IMR-90 (cell line): ENCODE measurements at regions not wholly inside any gene's neighbourhood (a gene's known extent, or its start where the extent isn't known, plus 50 kb on each side); places are given as distances from the start of the nearest gene placed in this dataset.

Experiments
- ATAC-seq: fragments of 200-7000 bp; cut with Tn5 transposase; 2 replicates; pipeline ENCODE4 v1.9.1; 2020; ENCODE audit warnings: low read depth, mild to moderate bottlenecking, moderate library complexity
- BruUV-seq: library from RNA; stranded (reverse); fragments of 400-500 nt; replicated peaks from 2 replicates; lab custom pipeline; 2021; lab: Mats Ljungman, UMichigan
- CTCF ChIA-PET: fragments of 300-600 bp; formaldehyde crosslinking; extraction: SDS; loops from one replicate; lab custom pipeline; 2021; ENCODE audit warnings: antibody characterized with exemption; lab: Yijun Ruan, JAX
- POLR2A ChIA-PET: fragments of 300-600 bp; sonication (Branson Sonifier 250); formaldehyde crosslinking; loops from one replicate; lab custom pipeline; 2022; ENCODE audit warnings: antibody characterized with exemption; ENCODE audit not compliant: unreplicated experiment; lab: Charles Lee
- DNase-seq: peaks from one replicate; pipeline ENCODE4 v3.0.0; 2013
- H2AFZ ChIP-seq: replicated peaks from 2 replicates; pipeline ENCODE3; 2013; ENCODE audit warnings: low read length, mild to moderate bottlenecking; ENCODE audit not compliant: poor library complexity
- H2AK5ac ChIP-seq: 2 replicates; pipeline ENCODE4 v1.6.1; 2013; ENCODE audit warnings: low read depth, low read length, inconsistent platforms
- H2AK9ac ChIP-seq: replicated peaks from 2 replicates; pipeline ENCODE3; 2013; ENCODE audit warnings: mild to moderate bottlenecking, low read depth, low read length, moderate library complexity; ENCODE audit not compliant: poor library complexity
- H2BK120ac ChIP-seq: 2 replicates; pipeline ENCODE4 v1.6.1; 2013; ENCODE audit warnings: low read depth, low read length, inconsistent platforms
- H2BK15ac ChIP-seq: 3 replicates; pipeline ENCODE4 v1.6.1; 2013; ENCODE audit warnings: low read depth, low read length, inconsistent platforms
- H2BK20ac ChIP-seq: 2 replicates; pipeline ENCODE4 v1.6.1; 2013; ENCODE audit warnings: low read depth, mild to moderate bottlenecking, inconsistent platforms, low read length, moderate library complexity
- H2BK5ac ChIP-seq: 2 replicates; pipeline ENCODE4 v1.6.1; 2013; ENCODE audit warnings: mild to moderate bottlenecking, low read depth, low read length, inconsistent platforms; ENCODE audit not compliant: poor library complexity, severe bottlenecking
- H3K14ac ChIP-seq: replicated peaks from 2 replicates; pipeline ENCODE4 v1.6.1; 2013; ENCODE audit warnings: low read depth, low read length, inconsistent platforms
- H3K18ac ChIP-seq: 2 replicates; pipeline ENCODE4 v1.6.1; 2013; ENCODE audit warnings: low read depth, low read length, control low read depth
- H3K23ac ChIP-seq: 2 replicates; pipeline ENCODE4 v1.6.1; 2013; ENCODE audit warnings: low read depth, low read length, inconsistent platforms
- H3K27ac ChIP-seq: 2 replicates; pipeline ENCODE4 v1.5.1; 2013; ENCODE audit warnings: mild to moderate bottlenecking, control low read depth, low read length; ENCODE audit not compliant: insufficient read depth
- H3K27me3 ChIP-seq: 2 replicates; pipeline ENCODE4 v1.6.1; 2013; ENCODE audit warnings: low read length; ENCODE audit not compliant: control insufficient read depth, insufficient read depth
- H3K36me3 ChIP-seq: 2 replicates; pipeline ENCODE4 v1.6.1; 2013; ENCODE audit warnings: low read length, mixed read lengths; ENCODE audit not compliant: control insufficient read depth, insufficient read depth
- H3K4ac ChIP-seq: 2 replicates; pipeline ENCODE4 v1.6.1; 2013; ENCODE audit warnings: low read depth, low read length, inconsistent platforms
- H3K4me1 ChIP-seq: 2 replicates; pipeline ENCODE4 v1.6.1; 2013; ENCODE audit warnings: low read length, mixed read lengths; ENCODE audit not compliant: control insufficient read depth, insufficient read depth
- H3K4me2 ChIP-seq: 2 replicates; pipeline ENCODE4 v1.6.1; 2013; ENCODE audit warnings: low read depth, mild to moderate bottlenecking, control low read depth, low read length, moderate library complexity
- H3K4me3 ChIP-seq: 2 replicates; pipeline ENCODE4 v1.5.1; 2013; ENCODE audit warnings: low read depth, mild to moderate bottlenecking, control low read depth, low read length, moderate library complexity; ENCODE audit not compliant: insufficient read depth
- H3K56ac ChIP-seq: 2 replicates; pipeline ENCODE4 v1.6.1; 2013; ENCODE audit warnings: low read length, inconsistent platforms; ENCODE audit not compliant: insufficient read depth; ENCODE audit errors: extremely low read depth
- H3K79me1 ChIP-seq, 2 experiments: 2 replicates each; pipeline ENCODE4 v1.6.1; 2013; ENCODE audit warnings: low read length in 2 of 2, inconsistent platforms in 1 of 2, low read depth in 1 of 2
- H3K9ac ChIP-seq: 2 replicates; pipeline ENCODE4 v1.6.1; 2013; ENCODE audit warnings: low read depth, low read length, control low read depth
- H3K9me1 ChIP-seq: 2 replicates; pipeline ENCODE4 v1.6.1; 2013; ENCODE audit warnings: low read length, inconsistent platforms; ENCODE audit not compliant: insufficient read depth
- H3K9me3 ChIP-seq: 2 replicates; pipeline ENCODE4 v1.6.1; 2013; ENCODE audit warnings: low read length; ENCODE audit not compliant: control insufficient read depth, insufficient read depth
- H4K20me1 ChIP-seq: 2 replicates; pipeline ENCODE4 v1.6.1; 2013; ENCODE audit warnings: low read length, inconsistent platforms; ENCODE audit not compliant: insufficient read depth
- H4K5ac ChIP-seq: 2 replicates; pipeline ENCODE4 v1.6.1; 2013; ENCODE audit warnings: mild to moderate bottlenecking, low read depth, low read length, control low read depth
- H4K8ac ChIP-seq, 2 experiments: 2 replicates each; pipeline ENCODE4 v1.6.1; 2013; ENCODE audit warnings: low read depth in 2 of 2, low read length in 2 of 2, control low read depth in 1 of 2, inconsistent platforms in 1 of 2
- H4K91ac ChIP-seq: 2 replicates; pipeline ENCODE4 v1.6.1; 2013; ENCODE audit warnings: low read depth, low read length, inconsistent platforms; ENCODE audit not compliant: insufficient read depth
- BHLHE40 ChIP-seq: fragments of 150-350 bp; IDR thresholded peaks from 2 replicates; pipeline ENCODE4 v1.6.1; 2016; ENCODE audit warnings: mild to moderate bottlenecking, low read depth, low read length
- CEBPB ChIP-seq: IDR thresholded peaks from 2 replicates; pipeline ENCODE4 v1.6.1; 2012; ENCODE audit warnings: low read depth, low read length, improper control_type of control experiment
- CHD1 ChIP-seq: IDR thresholded peaks from 2 replicates; pipeline ENCODE4 v1.6.1; 2012; ENCODE audit warnings: low read depth, low read length, improper control_type of control experiment
- FOS ChIP-seq: fragments of 150-350 bp; IDR thresholded peaks from 2 replicates; pipeline ENCODE4 v1.6.1; 2016; ENCODE audit warnings: low read depth, low read length
- MAFK ChIP-seq: IDR thresholded peaks from 2 replicates; pipeline ENCODE4 v1.6.1; 2012; ENCODE audit warnings: low read depth, low read length, improper control_type of control experiment
- MAZ ChIP-seq: IDR thresholded peaks from 2 replicates; pipeline ENCODE4 v1.6.1; 2012; ENCODE audit warnings: low read depth, mild to moderate bottlenecking, low read length, improper control_type of control experiment, moderate library complexity, borderline replicate concordance
- MXI1 ChIP-seq: IDR thresholded peaks from 2 replicates; pipeline ENCODE4 v1.6.1; 2012; ENCODE audit warnings: low read depth, mild to moderate bottlenecking, low read length, moderate library complexity, borderline replicate concordance
- NFE2L2 ChIP-seq: fragments of 150-350 bp; IDR thresholded peaks from 2 replicates; pipeline ENCODE4 v1.6.1; 2016; ENCODE audit warnings: low read depth, mild to moderate bottlenecking, low read length
- POLR2A ChIP-seq: IDR thresholded peaks from 2 replicates; pipeline ENCODE4 v1.6.1; 2012; ENCODE audit warnings: mild to moderate bottlenecking, low read depth, low read length
- RAD21 ChIP-seq: IDR thresholded peaks from 2 replicates; pipeline ENCODE4 v1.6.1; 2012; ENCODE audit warnings: low read length, improper control_type of control experiment
- RCOR1 ChIP-seq: IDR thresholded peaks from 2 replicates; pipeline ENCODE4 v1.6.1; 2012; ENCODE audit warnings: mild to moderate bottlenecking, low read length, improper control_type of control experiment; ENCODE audit not compliant: insufficient replicate concordance
- RFX5 ChIP-seq: IDR thresholded peaks from 2 replicates; pipeline ENCODE4 v1.8.0; 2012; ENCODE audit warnings: low read depth, mild to moderate bottlenecking, low read length, moderate library complexity
- SMC3 ChIP-seq: fragments of 150-350 bp; IDR thresholded peaks from 2 replicates; pipeline ENCODE4 v1.6.1; 2016; ENCODE audit warnings: low read depth, mild to moderate bottlenecking, antibody characterized with exemption, low read length, moderate library complexity
- WGBS, 2 experiments: methylation state at CpG; one replicate each; pipeline versions ENCODE4 v1.1.5 to v1.1.7; 2013; ENCODE audit warnings: missing lambda C conversion rate in 2 of 2; ENCODE audit not compliant: insufficient read length in 1 of 2; ENCODE audit errors: extremely low coverage in 2 of 2; 5-methylcytosine and 5-hydroxymethylcytosine counted together
- dilution Hi-C: fragments of 300-500 bp; cut with HindIII; formaldehyde crosslinking; loops from one replicate; pipeline ENCODE4 v1.14.3; 2018; ENCODE audit warnings: low sequenced_read_pairs; ENCODE audit not compliant: unreplicated experiment
- in situ Hi-C: fragments of 300-500 bp; cut with MboI; formaldehyde crosslinking; loops from 3 replicates; pipeline ENCODE4 v1.14.3; 2019; ENCODE audit warnings: low sequenced_read_pairs, inconsistent platforms, mixed read lengths
- intact Hi-C: fragments of 100-400 bp; cut with micrococcal nuclease; formaldehyde crosslinking; loops from 2 replicates; pipeline ENCODE4 v1.10.0; 2022
- TF ChIP-seq, protein P1 (sequence below): fragments of 150-350 bp; IDR thresholded peaks from 2 replicates; pipeline ENCODE4 v1.6.1; 2017; ENCODE audit warnings: mild to moderate bottlenecking, antibody characterized with exemption, low read length, low read depth
- TF ChIP-seq, protein P2 (sequence below): fragments of 150-350 bp; IDR thresholded peaks from 2 replicates; pipeline ENCODE4 v1.6.1; 2016; ENCODE audit warnings: low read depth, mild to moderate bottlenecking, low read length, moderate library complexity, borderline replicate concordance
- TF ChIP-seq, protein P3 (sequence below): conservative IDR thresholded peaks from 2 replicates; pipeline ENCODE4 v1.5.1; 2012; ENCODE audit warnings: mild to moderate bottlenecking, low read depth, low read length, improper control_type of control experiment

DNA sequence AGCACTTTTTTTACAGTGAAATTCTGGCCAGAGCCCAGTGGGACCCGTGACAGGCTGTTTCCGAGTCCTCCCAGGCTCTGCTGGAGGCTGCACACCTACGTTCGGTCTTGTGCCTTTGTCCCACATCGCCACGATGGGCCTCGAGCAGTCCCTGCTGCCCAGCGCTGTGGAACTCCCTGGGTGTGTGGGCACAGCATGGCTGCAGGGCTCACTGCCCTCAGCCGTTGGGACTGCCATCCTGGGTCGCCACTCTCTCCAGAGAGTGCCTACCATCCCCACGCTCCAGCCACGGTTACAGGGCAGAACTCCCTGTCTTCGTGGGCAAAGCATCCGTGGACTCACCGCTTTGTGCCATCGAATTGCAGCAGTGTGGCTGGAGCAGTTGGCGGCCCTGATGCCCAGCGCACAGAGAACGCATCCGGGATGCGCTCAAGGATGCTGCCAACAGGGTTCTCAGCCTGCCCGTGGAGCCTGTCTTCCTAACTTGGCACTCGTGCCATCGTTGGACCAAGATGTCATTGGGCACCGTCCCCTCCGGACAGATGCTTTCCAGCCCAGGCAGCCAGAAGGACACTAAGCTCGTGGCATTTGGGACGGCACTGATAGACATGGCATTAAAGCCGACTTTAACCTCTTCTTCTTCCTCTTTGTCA, 85.0 kb upstream of the ARHGEF7 start:
- H3K27ac ChIP-seq, result no peak overlapping the region
- WGBS, 2 experiments, result 87% methylated on average over 23 of the region's 29 CpGs; no CpG with 5 or more reads in 1 of the 2 experiments
- no peak overlapping the region for H3K56ac ChIP-seq
- ChIA-PET CTCF (no interaction called here), POLR2A (no interaction called here)
- H3K14ac ChIP-seq, result no peak overlapping the region
- in situ Hi-C loops (no loop called here), intact Hi-C loops (no loop called here), dilution Hi-C loops (no loop called here)
- no peak overlapping the region for H2BK15ac ChIP-seq
- H3K9ac ChIP-seq, result no peak overlapping the region
- H3K4me3 ChIP-seq, result no peak overlapping the region
- peak overlapping the region; percentile 42 for H2AK9ac ChIP-seq
- DNase-seq (no peak), ATAC-seq (no peak)
- H3K4me2 ChIP-seq, result no peak overlapping the region
- no peaks in the 10 kb centered on the region for H3K9me3 ChIP-seq
- H3K79me1 ChIP-seq, result no peaks in the 10 kb centered on the region
- no peak overlapping the region for H4K5ac ChIP-seq
- no peak overlapping the region for H4K91ac ChIP-seq
- no peak overlapping the region for H3K4ac ChIP-seq
- peaks cover 12% of the 10 kb centered on the region; the same call in 1 of the 2 replicates for H3K9me1 ChIP-seq
- no peak overlapping the region for H4K8ac ChIP-seq
- H3K4me1 ChIP-seq, result peaks cover 6% of the 10 kb centered on the region
- no peak overlapping the region for H2BK5ac ChIP-seq
- H2BK120ac ChIP-seq, result no peak overlapping the region
- no peak overlapping the region for H2BK20ac ChIP-seq
- no peak for TF ChIP-seq NFE2L2
- TF ChIP-seq, protein P1, sequence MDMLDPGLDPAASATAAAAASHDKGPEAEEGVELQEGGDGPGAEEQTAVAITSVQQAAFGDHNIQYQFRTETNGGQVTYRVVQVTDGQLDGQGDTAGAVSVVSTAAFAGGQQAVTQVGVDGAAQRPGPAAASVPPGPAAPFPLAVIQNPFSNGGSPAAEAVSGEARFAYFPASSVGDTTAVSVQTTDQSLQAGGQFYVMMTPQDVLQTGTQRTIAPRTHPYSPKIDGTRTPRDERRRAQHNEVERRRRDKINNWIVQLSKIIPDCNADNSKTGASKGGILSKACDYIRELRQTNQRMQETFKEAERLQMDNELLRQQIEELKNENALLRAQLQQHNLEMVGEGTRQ, result no peak
- no peak for TF ChIP-seq MAFK
- no peak for TF ChIP-seq CEBPB
- no peak for TF ChIP-seq RFX5
- TF ChIP-seq, protein P2, sequence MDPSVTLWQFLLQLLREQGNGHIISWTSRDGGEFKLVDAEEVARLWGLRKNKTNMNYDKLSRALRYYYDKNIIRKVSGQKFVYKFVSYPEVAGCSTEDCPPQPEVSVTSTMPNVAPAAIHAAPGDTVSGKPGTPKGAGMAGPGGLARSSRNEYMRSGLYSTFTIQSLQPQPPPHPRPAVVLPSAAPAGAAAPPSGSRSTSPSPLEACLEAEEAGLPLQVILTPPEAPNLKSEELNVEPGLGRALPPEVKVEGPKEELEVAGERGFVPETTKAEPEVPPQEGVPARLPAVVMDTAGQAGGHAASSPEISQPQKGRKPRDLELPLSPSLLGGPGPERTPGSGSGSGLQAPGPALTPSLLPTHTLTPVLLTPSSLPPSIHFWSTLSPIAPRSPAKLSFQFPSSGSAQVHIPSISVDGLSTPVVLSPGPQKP, result no peak
- no peak for TF ChIP-seq BHLHE40
- TF ChIP-seq CHD1, result no peak
- no peak for TF ChIP-seq FOS
- no peak for TF ChIP-seq SMC3
- TF ChIP-seq, protein P3, sequence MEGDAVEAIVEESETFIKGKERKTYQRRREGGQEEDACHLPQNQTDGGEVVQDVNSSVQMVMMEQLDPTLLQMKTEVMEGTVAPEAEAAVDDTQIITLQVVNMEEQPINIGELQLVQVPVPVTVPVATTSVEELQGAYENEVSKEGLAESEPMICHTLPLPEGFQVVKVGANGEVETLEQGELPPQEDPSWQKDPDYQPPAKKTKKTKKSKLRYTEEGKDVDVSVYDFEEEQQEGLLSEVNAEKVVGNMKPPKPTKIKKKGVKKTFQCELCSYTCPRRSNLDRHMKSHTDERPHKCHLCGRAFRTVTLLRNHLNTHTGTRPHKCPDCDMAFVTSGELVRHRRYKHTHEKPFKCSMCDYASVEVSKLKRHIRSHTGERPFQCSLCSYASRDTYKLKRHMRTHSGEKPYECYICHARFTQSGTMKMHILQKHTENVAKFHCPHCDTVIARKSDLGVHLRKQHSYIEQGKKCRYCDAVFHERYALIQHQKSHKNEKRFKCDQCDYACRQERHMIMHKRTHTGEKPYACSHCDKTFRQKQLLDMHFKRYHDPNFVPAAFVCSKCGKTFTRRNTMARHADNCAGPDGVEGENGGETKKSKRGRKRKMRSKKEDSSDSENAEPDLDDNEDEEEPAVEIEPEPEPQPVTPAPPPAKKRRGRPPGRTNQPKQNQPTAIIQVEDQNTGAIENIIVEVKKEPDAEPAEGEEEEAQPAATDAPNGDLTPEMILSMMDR, result no peak
- TF ChIP-seq POLR2A, result no peak
- no peak for TF ChIP-seq MAZ
- TF ChIP-seq RCOR1, result no peak
- TF ChIP-seq MXI1, result no peak
- no peak for TF ChIP-seq RAD21
- H2AFZ ChIP-seq, result peak overlapping the region; percentile 43
- BruUV-seq, result no TSS peak
- H2AK5ac ChIP-seq, result no peak overlapping the region
- no peaks in the 10 kb centered on the region for H3K36me3 ChIP-seq
- no peak overlapping the region for H3K23ac ChIP-seq
- H3K18ac ChIP-seq, result no peak overlapping the region
- no peaks in the 10 kb centered on the region for H3K27me3 ChIP-seq
- no peaks in the 10 kb centered on the region for H4K20me1 ChIP-seq
